ENCODE measurements at regions not wholly inside any gene's neighbourhood (a gene's known extent, or its start where the extent isn't known, plus 50 kb on each side); places are given as distances from the start of the nearest gene placed in this dataset.

GRCh38 chr9:129407905-129408452 lies 212.9 kb downstream of the C9orf50 start:
- Histone ChIP-seq H3K4me3 (ENCODE audit: low read length) (no peak overlapping the region), H3K27ac (ENCODE audit: low read depth, low read length) (no peak overlapping the region), H3K27me3 (ENCODE audit: control insufficient read depth, insufficient read depth, low read length) (no peaks in the 10 kb centered on the region), H3K9ac (ENCODE audit: low read length) (no peak overlapping the region), H3K4me1 (ENCODE audit: control insufficient read depth, insufficient read depth, low read length) (peaks cover 15% of the 10 kb centered on the region), H3K36me3 (ENCODE audit: control insufficient read depth, insufficient read depth, low read length) (no peaks in the 10 kb centered on the region)

DNA sequence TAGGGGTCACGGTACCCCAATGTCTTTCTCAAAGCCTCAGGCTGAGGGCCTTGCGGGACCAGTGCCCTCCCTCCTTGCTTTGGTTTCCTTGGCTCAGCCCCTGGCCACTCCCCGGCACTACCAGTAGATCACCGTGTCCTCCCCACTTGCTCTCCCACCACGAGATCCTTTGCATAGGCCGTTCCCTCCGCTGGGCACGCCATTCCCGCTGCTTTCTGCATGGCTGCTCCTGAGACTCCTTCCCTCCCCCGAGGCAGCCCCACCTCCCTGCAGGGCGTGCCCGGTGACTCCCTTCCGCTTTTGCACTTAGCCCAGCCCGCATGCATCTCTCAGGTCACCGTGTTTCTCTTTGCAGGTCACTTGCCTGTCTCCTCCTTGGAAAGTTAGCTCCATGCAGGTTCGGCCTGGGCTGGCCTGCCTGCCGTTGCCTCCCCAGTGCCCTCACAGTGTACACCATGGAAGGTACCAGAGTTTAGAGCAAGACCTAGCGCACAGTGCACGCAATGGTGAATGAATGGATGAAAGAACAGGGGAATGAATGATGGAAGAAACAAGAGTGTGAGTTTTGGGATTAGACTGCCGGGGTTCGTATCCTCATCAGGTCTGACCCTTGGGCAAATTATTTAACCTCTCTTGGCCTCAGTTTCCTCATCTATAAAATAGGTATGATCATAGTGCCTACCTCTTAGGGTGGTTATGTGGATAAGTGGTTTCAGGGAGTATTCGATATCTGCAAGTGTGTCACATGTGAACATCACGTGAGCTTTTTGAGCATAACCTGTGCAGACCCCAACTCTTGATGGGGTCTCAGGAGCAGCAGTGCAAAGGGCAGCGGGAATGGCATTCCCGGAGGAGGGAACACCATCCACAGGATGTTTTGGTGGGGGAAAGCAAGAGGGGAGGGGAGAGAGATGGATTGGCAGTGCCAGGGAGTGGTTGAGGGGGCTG lies 214.3 kb downstream of the C9orf50 start:
- Histone ChIP-seq H3K27ac (ENCODE audit: low read depth, low read length) (no peak overlapping the region), H3K9ac (ENCODE audit: low read length) (no peak overlapping the region), H3K4me1 (ENCODE audit: control insufficient read depth, insufficient read depth, low read length) (peaks cover 13% of the 10 kb centered on the region), H3K27me3 (ENCODE audit: control insufficient read depth, insufficient read depth, low read length) (no peaks in the 10 kb centered on the region), H3K36me3 (ENCODE audit: control insufficient read depth, insufficient read depth, low read length) (no peaks in the 10 kb centered on the region), H3K4me3 (ENCODE audit: low read length) (no peak overlapping the region)

- Histone ChIP-seq H3K36me3 (ENCODE audit: control insufficient read depth, insufficient read depth, low read length) (no peaks in the 10 kb centered on the region), H3K9ac (ENCODE audit: low read length) (no peak overlapping the region), H3K27me3 (ENCODE audit: control insufficient read depth, insufficient read depth, low read length) (no peaks in the 10 kb centered on the region), H3K4me3 (ENCODE audit: low read length) (no peak overlapping the region), H3K27ac (ENCODE audit: low read depth, low read length) (no peak overlapping the region), H3K4me1 (ENCODE audit: control insufficient read depth, insufficient read depth, low read length) (peaks cover 13% of the 10 kb centered on the region)
Observed at GRCh38 chr9:129405827-129406213, 215.1 kb downstream of the C9orf50 start.

GRCh38 chr9:129405089-129405826 lies 215.6 kb downstream of the C9orf50 start:
- Histone ChIP-seq H3K4me3 (ENCODE audit: low read length) (no peak overlapping the region), H3K27me3 (ENCODE audit: control insufficient read depth, insufficient read depth, low read length) (no peaks in the 10 kb centered on the region), H3K9ac (ENCODE audit: low read length) (no peak overlapping the region), H3K4me1 (ENCODE audit: control insufficient read depth, insufficient read depth, low read length) (peaks cover 13% of the 10 kb centered on the region), H3K27ac (ENCODE audit: low read depth, low read length) (no peak overlapping the region), H3K36me3 (ENCODE audit: control insufficient read depth, insufficient read depth, low read length) (no peaks in the 10 kb centered on the region)

- Histone ChIP-seq H3K9ac (ENCODE audit: low read length) (no peak overlapping the region), H3K4me3 (ENCODE audit: low read length) (no peak overlapping the region), H3K27ac (ENCODE audit: low read depth, low read length) (no peak overlapping the region), H3K4me1 (ENCODE audit: control insufficient read depth, insufficient read depth, low read length) (peaks cover 13% of the 10 kb centered on the region), H3K27me3 (ENCODE audit: control insufficient read depth, insufficient read depth, low read length) (no peaks in the 10 kb centered on the region), H3K36me3 (ENCODE audit: control insufficient read depth, insufficient read depth, low read length) (no peaks in the 10 kb centered on the region)
Observed at GRCh38 chr9:129404621-129405020, 216.3 kb downstream of the C9orf50 start.

DNA sequence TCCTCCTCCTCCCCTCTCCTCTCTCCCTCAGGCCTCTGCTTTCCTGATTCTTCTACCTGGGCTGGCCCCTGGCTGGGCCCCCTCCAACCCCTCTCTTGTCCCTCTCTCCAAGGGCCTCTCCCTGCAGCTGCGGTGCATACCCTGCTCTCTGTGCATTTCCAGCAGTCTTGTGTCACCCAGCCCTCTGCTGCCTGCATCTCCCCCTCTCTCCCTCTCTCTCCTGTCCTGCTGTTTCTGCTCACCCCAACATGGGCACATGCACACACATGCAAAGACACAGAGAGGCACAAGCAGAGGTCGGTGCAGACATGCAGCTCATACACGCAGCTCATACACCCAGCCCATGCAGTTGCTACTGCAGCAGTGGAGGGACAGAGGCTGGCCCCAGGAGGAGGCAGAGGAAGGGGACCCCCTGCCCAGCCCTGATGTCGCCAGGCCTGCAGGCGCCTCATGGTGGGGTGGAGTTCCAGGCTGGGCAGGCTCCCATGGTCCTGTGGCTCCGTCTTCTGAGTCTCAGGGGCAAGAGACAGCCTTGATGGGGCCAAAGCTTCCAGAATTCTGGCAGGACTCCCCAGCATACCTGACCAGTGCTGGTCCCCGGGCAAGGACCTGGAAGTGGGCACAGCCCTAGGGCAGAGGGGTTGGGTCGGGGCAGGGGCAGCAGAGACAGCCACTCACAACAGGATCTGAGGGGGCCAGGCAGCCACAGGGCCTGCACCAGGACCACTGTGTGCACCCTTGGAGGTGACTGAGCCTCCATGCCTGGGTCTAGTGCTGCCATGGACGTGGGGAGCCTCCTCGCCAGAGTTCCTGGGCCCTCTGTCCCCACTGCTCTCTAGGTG lies 216.9 kb downstream of the C9orf50 start:
- Histone ChIP-seq H3K36me3 (ENCODE audit: control insufficient read depth, insufficient read depth, low read length) (no peaks in the 10 kb centered on the region), H3K4me3 (ENCODE audit: low read length) (no peak overlapping the region), H3K9ac (ENCODE audit: low read length) (no peak overlapping the region), H3K27me3 (ENCODE audit: control insufficient read depth, insufficient read depth, low read length) (no peaks in the 10 kb centered on the region), H3K27ac (ENCODE audit: low read depth, low read length) (no peak overlapping the region), H3K4me1 (ENCODE audit: control insufficient read depth, insufficient read depth, low read length) (peaks cover 10% of the 10 kb centered on the region)

- peaks cover 7% of the 10 kb centered on the region for H3K4me1 ChIP-seq (ENCODE audit: control insufficient read depth, insufficient read depth, low read length)
- no peak overlapping the region for H3K4me3 ChIP-seq (ENCODE audit: low read length)
- H3K27me3 ChIP-seq (ENCODE audit: control insufficient read depth, insufficient read depth, low read length), result no peaks in the 10 kb centered on the region
- no peaks in the 10 kb centered on the region for H3K36me3 ChIP-seq (ENCODE audit: control insufficient read depth, insufficient read depth, low read length)
- peak overlapping the region; percentile 80 for H3K27ac ChIP-seq (ENCODE audit: low read depth, low read length)
- H3K9ac ChIP-seq (ENCODE audit: low read length), result no peak overlapping the region
Observed at GRCh38 chr9:129402931-129403778, 217.7 kb downstream of the C9orf50 start.

GRCh38 chr9:129402371-129402739 lies 218.5 kb downstream of the C9orf50 start:
- Histone ChIP-seq H3K9ac (ENCODE audit: low read length) (no peak overlapping the region), H3K4me1 (ENCODE audit: control insufficient read depth, insufficient read depth, low read length) (peaks cover 7% of the 10 kb centered on the region), H3K36me3 (ENCODE audit: control insufficient read depth, insufficient read depth, low read length) (no peaks in the 10 kb centered on the region), H3K27me3 (ENCODE audit: control insufficient read depth, insufficient read depth, low read length) (no peaks in the 10 kb centered on the region), H3K27ac (ENCODE audit: low read depth, low read length) (peak overlapping the region; percentile 80), H3K4me3 (ENCODE audit: low read length) (no peak overlapping the region)

DNA sequence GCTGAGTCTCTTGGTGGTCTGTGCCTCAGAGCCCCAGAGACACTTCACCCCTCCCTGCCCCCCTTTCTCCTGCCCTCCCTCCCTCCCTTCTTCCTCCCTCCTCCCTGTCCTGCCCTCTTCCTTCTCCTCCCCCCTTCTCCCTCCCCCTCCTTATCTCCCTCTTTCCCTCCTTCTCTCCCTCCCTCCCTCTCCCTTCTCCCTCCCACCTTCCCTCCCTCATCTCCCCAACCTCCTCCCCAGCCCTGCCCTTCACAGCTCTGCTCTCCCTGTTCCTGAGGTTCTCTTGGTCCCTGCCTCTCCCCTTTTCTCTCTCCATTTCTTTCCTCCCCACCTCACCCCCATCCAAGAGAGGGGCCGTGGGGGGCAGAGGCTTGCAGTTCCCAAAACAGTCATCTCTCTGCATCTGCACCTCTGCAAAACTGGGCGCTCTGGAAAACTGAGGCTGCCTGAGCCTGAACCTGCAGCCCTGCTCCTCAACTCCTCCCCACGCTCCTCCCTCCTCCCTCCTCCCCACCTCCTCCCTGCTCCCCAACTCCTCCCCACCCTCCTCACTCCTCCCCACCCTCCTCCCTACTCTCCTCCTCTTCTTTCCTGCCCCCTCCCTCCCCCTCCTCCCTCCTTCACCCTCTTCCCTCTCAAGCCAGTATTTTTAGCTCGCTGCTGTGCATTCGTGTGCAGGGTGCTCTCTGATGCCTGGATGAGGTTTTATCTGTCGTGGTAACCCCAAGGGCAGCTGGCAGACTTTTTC lies 219.1 kb downstream of the C9orf50 start:
- H3K36me3 ChIP-seq (ENCODE audit: control insufficient read depth, insufficient read depth, low read length), result no peaks in the 10 kb centered on the region
- no peaks in the 10 kb centered on the region for H3K27me3 ChIP-seq (ENCODE audit: control insufficient read depth, insufficient read depth, low read length)
- H3K9ac ChIP-seq (ENCODE audit: low read length), result no peak overlapping the region
- H3K4me3 ChIP-seq (ENCODE audit: low read length), result no peak overlapping the region
- H3K4me1 ChIP-seq (ENCODE audit: control insufficient read depth, insufficient read depth, low read length), result peaks cover 7% of the 10 kb centered on the region
- H3K27ac ChIP-seq (ENCODE audit: low read depth, low read length), result peak overlapping the region; percentile 80

DNA sequence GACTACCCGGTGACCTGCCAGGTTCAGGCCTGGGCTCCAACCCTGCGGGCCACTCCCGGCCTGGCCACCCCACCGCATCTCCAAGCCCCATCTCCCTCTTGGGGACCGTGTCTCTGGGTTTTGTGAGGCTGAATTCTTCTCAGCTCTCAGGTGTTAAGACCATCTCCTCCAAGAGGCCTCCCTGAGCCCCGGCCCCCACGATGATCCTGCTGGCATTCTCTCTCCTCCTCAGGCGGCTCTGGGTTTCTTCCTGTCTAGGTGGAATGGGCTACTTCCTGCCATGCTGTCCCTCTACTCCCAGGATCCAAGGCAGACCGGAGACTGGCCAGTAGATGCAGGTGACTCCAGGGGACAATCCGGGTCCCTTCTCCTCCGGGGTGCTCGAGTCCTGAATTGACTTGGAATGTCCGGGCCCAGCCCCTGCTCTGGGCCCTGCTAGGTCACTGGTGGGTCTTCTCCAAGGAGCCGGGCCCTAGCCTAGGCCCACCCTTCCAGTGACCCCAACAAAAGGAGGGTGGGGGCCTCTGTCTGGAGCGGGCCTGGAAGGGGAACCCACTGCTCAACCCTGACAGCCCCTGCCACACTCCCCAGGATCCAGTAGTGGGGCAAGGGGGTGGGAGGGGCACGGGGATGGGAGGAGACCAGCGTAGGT lies 219.8 kb downstream of the C9orf50 start:
- peaks cover 7% of the 10 kb centered on the region for H3K4me1 ChIP-seq (ENCODE audit: control insufficient read depth, insufficient read depth, low read length)

More for the DNA sequence above, 219.8 kb downstream of the C9orf50 start:
- Histone ChIP-seq H3K27me3 (ENCODE audit: control insufficient read depth, insufficient read depth, low read length) (no peaks in the 10 kb centered on the region), H3K27ac (ENCODE audit: low read depth, low read length) (peak overlapping the region; percentile 57), H3K4me3 (ENCODE audit: low read length) (no peak overlapping the region), H3K9ac (ENCODE audit: low read length) (no peak overlapping the region), H3K36me3 (ENCODE audit: control insufficient read depth, insufficient read depth, low read length) (no peaks in the 10 kb centered on the region)

Measured in rectal smooth muscle tissue (tissue), 1 donor.